Non-pigmented ciliary epithelial cell (primary cell): ENCODE measurements at regions not wholly inside any gene's neighbourhood (a gene's known extent, or its start where the extent isn't known, plus 50 kb on each side); places are given as distances from the start of the nearest gene placed in this dataset.
"Not testable (repeated sequence)": the region's sequence is repeated elsewhere in the genome, so short reads cannot be mapped to it uniquely, and the experiment has no call there.

Source experiments
- DNase-seq: peaks from one replicate; pipeline ENCODE4 v3.0.0-alpha.2; 2010; ENCODE audit warnings: low read depth

DNA sequence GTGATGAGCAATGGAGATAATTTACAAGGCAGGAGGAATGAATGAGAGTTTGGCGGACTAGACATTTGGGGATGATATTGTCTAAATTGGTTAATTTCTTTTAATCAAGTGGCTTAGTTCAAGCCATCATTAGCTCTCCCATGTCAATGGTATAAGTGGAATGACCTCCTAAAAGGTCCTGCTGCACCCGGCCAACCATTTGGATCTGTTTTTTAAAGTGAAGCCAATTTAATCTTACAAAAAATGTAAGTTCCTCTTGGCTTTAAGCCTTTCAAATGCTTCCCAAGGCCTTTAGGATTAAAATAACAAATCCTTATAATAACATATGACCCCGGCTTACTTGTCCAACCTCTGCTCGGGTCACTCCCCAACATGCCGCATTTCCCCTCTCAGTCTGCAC lies 484.4 kb upstream of the ADAMTS9 start:
- no peak for DNase-seq

DNA sequence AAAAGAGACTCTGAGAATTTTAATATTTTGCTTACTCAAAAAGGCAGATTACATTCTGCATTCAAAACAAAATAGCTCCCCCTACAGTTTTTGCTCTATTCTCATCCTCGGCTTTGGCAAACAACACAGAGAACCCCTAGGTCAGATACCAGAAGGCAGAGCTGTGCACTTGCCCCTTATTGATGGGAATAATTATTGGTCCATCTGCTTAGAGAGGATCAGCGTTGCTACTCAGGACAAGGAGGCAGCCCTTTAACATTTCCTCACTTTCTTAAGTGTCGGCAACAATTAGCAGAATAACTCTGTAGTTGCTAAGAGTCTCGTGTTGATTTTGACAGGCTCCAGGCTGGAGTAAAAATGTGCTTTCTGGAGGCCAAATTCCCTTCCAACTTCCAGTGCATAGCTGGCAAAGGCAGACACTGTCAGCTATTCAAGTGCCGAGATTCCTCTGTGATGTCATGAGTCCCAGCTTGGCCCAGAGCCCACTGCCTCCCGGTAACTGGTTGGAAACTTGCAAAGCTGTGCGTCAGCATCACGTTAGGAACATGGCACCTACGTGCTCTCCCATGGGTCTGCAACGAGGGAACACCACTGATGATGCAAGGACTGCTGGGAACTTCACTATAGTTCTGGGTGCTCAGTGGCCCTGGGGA lies 482.7 kb upstream of the ADAMTS9 start:
- DNase-seq: peak; percentile 34

GRCh38 chr3:65169961-65170360 lies 482.2 kb upstream of the ADAMTS9 start:
- DNase-seq: no peak

DNA sequence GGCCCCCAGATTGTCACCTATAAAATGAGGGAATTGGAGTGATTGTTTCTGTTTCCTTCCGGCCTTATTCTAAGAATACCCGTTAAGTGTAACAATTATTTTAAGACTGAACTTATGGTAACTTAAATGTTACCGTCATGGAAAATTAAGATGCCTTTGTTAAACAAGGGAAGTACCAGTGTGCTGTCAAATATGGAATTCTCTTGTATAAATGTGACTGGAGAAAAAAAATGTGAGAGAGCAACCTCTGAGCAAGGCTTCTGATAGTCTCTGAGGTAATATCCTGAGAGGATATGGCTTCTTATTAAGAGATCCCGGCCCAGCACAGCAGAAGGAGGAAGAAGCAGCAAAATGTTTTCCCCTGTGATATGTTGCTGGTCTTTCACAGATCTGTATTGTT lies 480.7 kb upstream of the ADAMTS9 start:
- DNase-seq: no peak

GRCh38 chr3:65166531-65166930 lies 478.7 kb upstream of the ADAMTS9 start:
- DNase-seq: no peak

DNA sequence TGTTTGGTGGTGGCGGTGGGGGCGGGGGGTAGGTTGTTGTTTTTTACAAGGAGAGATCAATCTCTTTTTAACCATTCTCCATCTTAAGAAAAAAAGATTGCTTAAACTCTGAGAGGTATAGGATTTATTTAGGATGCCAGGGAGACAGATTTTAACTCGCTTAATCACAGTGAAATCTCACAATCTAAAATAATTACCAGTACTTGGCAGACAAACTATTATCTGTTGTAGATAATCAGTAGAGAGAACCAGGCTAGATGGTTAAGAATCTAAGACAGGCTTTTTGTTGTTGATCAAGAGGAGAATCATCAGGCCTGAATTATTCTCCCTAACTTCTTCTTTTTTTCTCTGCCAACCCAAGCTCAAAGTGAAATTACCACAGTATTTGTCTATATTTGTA lies 470.2 kb upstream of the ADAMTS9 start:
- no peak for DNase-seq

- no peak for DNase-seq
Observed at GRCh38 chr3:65153850-65154512, 466.2 kb upstream of the ADAMTS9 start.

- no peak for DNase-seq
Observed at GRCh38 chr3:65151666-65152065, 463.9 kb upstream of the ADAMTS9 start.

DNA sequence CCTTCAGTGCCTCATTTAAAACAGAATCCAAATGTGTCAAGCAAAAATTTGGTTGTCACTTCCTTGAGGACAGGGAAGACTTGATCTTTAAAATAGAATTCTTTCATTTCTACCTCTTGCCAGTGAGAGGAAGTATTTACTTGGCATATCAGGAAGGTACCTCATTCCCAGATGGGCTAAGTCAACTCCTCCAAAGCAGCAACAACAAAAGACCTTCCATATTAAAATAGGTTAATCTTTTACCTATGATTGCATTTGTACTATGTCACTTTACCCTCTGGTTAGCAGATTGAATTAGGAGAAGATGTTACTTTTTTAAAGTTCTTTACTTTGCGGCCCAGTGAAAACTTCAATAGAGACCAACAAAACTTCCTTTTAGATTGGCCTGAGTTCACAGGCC lies 462.1 kb upstream of the ADAMTS9 start:
- no peak for DNase-seq

DNA sequence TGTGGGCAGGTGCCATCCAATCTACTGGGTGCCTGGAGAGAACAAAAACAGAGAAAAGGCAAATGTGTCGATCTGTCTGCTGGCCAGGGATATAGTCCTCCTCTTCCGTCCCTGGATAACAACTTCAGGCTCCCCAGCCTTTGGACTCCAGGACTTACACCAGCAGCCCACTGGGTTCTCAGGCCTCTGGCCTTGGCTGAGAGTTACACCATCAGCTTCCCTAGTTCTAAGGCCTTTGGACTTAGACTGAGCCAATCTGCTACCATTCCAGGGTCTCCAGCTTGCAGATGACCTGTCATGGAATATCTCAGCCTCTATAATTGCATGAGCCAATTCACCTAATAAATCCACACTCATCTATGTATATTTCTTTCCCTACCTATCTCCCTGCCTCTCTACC lies 460.9 kb upstream of the ADAMTS9 start:
- DNase-seq: no peak

- DNase-seq: no peak
Observed at GRCh38 chr3:65146179-65146578, 458.4 kb upstream of the ADAMTS9 start.

DNA sequence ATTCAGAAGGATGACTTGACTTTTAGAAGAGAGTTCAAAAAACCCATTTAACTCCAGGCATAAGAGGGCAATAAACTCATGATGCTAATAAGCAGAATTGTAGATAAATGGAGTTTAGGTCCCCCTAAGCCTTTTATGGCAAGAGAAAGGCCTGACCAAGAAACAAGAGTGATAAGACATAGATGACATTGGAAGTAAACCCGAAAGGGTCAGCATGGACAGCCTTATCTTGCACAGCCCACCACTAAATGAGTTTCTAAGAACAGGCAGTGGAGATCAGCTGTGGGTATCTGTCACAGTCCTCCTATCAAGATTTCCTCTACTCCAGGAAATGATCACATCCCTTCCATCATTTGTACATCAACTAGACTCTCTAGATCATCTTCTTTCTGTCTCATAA lies 457.9 kb upstream of the ADAMTS9 start:
- DNase-seq: no peak

- DNase-seq: peak; percentile 31
Observed at GRCh38 chr3:65144791-65145351, 457.1 kb upstream of the ADAMTS9 start.

DNA sequence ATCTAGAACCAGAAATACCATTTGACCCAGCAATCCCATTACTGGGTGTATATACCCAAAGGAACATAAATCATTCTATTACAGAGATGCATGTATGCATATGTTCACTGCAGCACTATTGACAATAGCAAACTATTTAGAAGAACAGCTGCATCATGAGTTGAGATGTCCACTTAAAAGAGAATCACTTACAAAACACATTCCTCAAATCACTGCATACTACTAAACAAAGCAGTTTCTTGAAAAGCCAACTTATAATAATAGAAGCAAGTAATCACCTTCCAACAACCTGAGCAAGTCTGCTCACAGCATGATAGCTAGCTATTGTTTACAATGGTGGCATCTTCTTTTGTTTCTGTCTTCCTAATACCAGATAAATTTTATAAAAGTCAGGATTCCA lies 454.7 kb upstream of the ADAMTS9 start:
- DNase-seq: no peak

DNA sequence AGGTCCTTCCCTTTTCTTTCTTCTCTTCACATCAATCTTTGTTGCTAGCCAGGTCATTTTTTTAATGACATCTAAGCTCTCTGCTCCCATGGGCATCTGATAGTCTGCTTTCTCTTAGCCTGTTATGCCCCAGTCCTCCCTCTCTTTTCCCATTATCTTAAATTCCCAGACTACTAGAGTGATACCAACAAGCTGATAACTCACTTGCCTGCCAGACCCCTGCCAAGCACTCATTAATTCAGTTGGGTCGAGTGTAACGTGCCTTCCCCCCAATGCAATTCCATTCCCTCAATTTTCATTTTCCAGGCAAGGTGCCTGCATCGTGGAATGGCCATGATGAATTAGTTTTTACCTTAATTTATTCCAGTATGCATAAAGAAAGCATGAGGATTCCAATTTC lies 450.8 kb upstream of the ADAMTS9 start:
- DNase-seq: no peak

- not testable (repeated sequence) for DNase-seq
Observed at GRCh38 chr3:65133752-65134151, 446.0 kb upstream of the ADAMTS9 start.

DNA sequence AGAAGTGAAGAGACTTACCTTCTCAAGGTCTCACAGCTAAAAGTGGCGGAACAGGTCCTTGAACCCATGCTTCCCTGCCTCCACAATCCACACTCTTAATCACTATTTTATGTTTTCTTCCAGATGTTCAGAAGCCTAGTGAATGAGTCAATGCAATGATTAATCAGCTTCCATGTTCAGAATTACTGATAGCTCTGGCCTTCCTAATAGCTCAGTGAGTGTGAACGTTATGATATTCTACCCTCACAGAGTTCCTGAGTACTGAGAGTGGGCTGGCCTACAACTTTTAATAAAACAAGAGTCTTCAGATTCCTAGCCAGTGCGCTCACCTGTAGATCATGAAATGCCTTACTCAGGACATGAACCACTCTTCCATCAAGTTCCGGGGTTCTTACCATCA lies 443.0 kb upstream of the ADAMTS9 start:
- DNase-seq: no peak

GRCh38 chr3:65128346-65128745 lies 440.5 kb upstream of the ADAMTS9 start:
- no peak for DNase-seq

- no peak for DNase-seq
Observed at GRCh38 chr3:65126527-65127410, 439.0 kb upstream of the ADAMTS9 start.

DNA sequence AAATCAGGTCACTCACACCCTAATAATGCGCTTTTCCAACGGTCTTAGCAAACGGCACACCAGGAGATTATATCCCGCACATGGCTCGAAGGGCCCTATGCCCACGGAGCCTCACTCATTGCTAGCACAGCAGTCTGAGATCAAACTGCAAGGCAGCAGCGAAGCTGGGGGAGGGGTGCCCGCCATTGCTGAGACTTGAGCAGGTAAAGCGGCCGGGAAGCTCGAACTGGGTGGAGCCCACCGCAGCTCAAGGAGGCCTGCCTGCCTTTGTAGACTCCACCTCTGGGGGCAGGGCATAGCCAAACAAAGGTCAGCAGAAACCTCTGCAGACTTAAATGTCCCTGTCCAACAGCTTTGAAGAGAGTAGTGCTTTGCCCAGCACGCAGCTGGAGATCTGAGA lies 432.4 kb upstream of the ADAMTS9 start:
- DNase-seq: not testable (repeated sequence)

DNA sequence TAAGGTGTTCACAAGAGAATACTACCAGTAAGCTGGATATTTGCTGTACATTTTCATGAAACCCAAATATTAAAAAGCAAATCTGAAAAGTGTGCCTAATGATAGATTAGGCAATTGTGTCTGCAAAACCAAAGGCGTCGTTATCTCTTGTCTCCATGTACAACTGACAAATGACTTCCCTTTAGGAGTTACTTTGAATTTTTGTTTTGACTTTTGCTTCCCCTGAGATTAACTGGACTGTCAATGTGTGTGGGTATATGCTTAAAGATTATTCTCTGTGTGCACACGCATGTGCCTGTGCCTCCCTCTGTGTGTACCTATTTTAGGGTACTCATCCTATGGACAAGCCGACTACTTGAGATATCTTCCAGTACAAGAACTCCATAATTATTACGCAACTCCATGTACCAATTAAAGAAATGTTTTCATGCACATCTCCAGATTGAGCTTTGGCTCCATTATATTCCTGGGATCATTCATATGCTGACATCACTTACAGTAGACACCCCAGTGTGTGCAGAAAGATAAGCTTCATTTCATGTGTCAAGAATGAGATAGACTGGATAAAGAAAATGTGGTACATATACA lies 431.2 kb upstream of the ADAMTS9 start:
- no peak for DNase-seq

DNA sequence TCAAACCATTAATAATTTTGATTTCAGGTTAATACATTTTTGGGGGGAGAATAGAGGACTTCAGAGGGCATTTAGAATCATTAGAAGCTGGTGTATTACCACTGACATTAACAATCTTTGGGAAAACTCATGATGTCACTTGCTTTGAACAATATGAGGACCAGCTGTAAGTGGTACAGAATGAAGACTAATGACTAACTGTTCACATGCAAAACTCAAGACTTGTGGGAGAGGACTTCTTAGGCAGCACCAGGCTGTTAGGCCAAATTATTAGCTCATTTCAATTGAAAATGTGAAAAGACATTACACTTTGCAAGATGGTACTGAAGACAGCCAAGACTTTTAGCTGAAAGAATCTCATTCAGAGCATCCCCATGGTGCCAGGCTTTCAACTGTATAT lies 426.2 kb upstream of the ADAMTS9 start:
- no peak for DNase-seq
